Endothelial cell of umbilical vein (primary cell): ENCODE measurements at regions not wholly inside any gene's neighbourhood (a gene's known extent, or its start where the extent isn't known, plus 50 kb on each side); places are given as distances from the start of the nearest gene placed in this dataset.

Source experiments
- BruUV-seq: library from RNA; stranded (reverse); fragments of 400-500 nt; replicated peaks from 2 replicates; lab custom pipeline; 2021; lab: Mats Ljungman, UMichigan
- CTCF ChIA-PET: fragments of 300-600, 350-600 bp; sonication (Branson Sonifier 250); formaldehyde crosslinking; loops from one replicate; lab custom pipeline; 2021; ENCODE audit warnings: antibody characterized with exemption, inconsistent platforms; lab: Charles Lee
- POLR2A ChIA-PET: fragments of 300-600, 350-600 bp; sonication (Branson Sonifier 250); formaldehyde crosslinking; loops from one replicate; lab custom pipeline; 2021; ENCODE audit warnings: antibody characterized with exemption, inconsistent platforms; lab: Charles Lee
- DNase-seq: peaks from one replicate; pipeline ENCODE4 v3.0.0-alpha.2; 2011; ENCODE audit warnings: low read depth, low spot score
- FAIRE-seq: peaks from 2 replicates; lab custom pipeline; 2011; peaks lifted over from hg19 to GRCh38; lab: Jason Lieb, UNC
- H2AFZ ChIP-seq: 2 replicates; pipeline ENCODE4 v1.6.0; 2012; ENCODE audit warnings: low read depth, low read length, control low read depth, inconsistent platforms
- H3K27ac ChIP-seq: 2 replicates; pipeline ENCODE4 v1.5.1; 2011; ENCODE audit warnings: low read depth, mild to moderate bottlenecking, control low read depth, low read length, moderate library complexity; ENCODE audit not compliant: insufficient read depth
- H3K27me3 ChIP-seq, 2 experiments: 2 replicates each; pipeline versions ENCODE4 v1.6.0 to v1.6.1; 2011; ENCODE audit warnings: low read length in 2 of 2, mixed read lengths in 1 of 2; ENCODE audit not compliant: control insufficient read depth in 2 of 2, insufficient read depth in 2 of 2
- H3K36me3 ChIP-seq, 2 experiments: 2 replicates in 1 of 2; 3 replicates in 1 of 2; pipeline ENCODE4 v1.5.1; 2011; ENCODE audit warnings: low read length in 2 of 2, mild to moderate bottlenecking in 1 of 2, moderate library complexity in 1 of 2; ENCODE audit not compliant: control insufficient read depth in 2 of 2, insufficient read depth in 2 of 2; ENCODE audit errors: extremely low read depth in 1 of 2
- H3K4me1 ChIP-seq: 3 replicates; pipeline ENCODE4 v1.5.1; 2011; ENCODE audit warnings: mild to moderate bottlenecking, low read length; ENCODE audit not compliant: control insufficient read depth, insufficient read depth; ENCODE audit errors: extremely low read depth
- H3K4me2 ChIP-seq: 2 replicates; pipeline ENCODE4 v1.6.1; 2011; ENCODE audit warnings: low read length, control low read depth, mixed read lengths; ENCODE audit not compliant: insufficient read depth
- H3K4me3 ChIP-seq, 3 experiments: fragments of 200-600 bp in 1 of 3; sonication (generic), shearing (Covaris generic) in 1 of 3; replicated peaks in 1 of 3; 2 replicates each; pipeline ENCODE4 v1.5.1; 2011 to 2016; ENCODE audit warnings: control low read depth in 3 of 3, low read length in 3 of 3, mild to moderate bottlenecking in 2 of 3, inconsistent platforms in 1 of 3, low read depth in 1 of 3, moderate library complexity in 1 of 3; ENCODE audit not compliant: insufficient read depth in 1 of 3
- H3K79me2 ChIP-seq: 2 replicates; pipeline ENCODE4 v1.6.0; 2012; ENCODE audit warnings: low read length, inconsistent platforms; ENCODE audit not compliant: control insufficient read depth, insufficient read depth
- H3K9ac ChIP-seq: replicated peaks from 2 replicates; pipeline ENCODE3; 2011; ENCODE audit warnings: low read length, control low read depth; ENCODE audit not compliant: insufficient read depth; ENCODE audit errors: extremely low read depth
- H3K9me1 ChIP-seq: replicated peaks from 3 replicates; pipeline ENCODE4 v1.6.0; 2011; ENCODE audit warnings: mild to moderate bottlenecking, low read length; ENCODE audit not compliant: control insufficient read depth, insufficient read depth; ENCODE audit errors: extremely low read depth
- H3K9me3 ChIP-seq: replicated peaks from 2 replicates; pipeline ENCODE4 v1.5.1; 2012; ENCODE audit warnings: low read length, inconsistent platforms; ENCODE audit not compliant: control insufficient read depth, insufficient read depth
- H4K20me1 ChIP-seq: replicated peaks from 2 replicates; pipeline ENCODE3; 2011; ENCODE audit warnings: mild to moderate bottlenecking, low read length; ENCODE audit not compliant: control insufficient read depth, insufficient read depth; ENCODE audit errors: extremely low read depth
- CTCF ChIP-seq, 2 donors: IDR thresholded peaks; 1 replicate in 1 of 2; 2 replicates in 1 of 2; pipeline ENCODE4 v1.5.1; 2011; ENCODE audit warnings: low read length in 2 of 2, mild to moderate bottlenecking in 2 of 2, moderate library complexity in 2 of 2, control low read depth in 1 of 2, inconsistent platforms in 1 of 2, low read depth in 1 of 2; ENCODE audit not compliant: insufficient read depth in 1 of 2; ENCODE audit errors: extremely low read depth in 1 of 2
- EZH2 ChIP-seq: IDR thresholded peaks from 2 replicates; pipeline ENCODE4 v1.6.1; 2012; ENCODE audit warnings: borderline replicate concordance, low read depth, mild to moderate bottlenecking, moderate library complexity, low read length, inconsistent platforms; ENCODE audit not compliant: severe bottlenecking
- FOS ChIP-seq: IDR thresholded peaks from 2 replicates; pipeline ENCODE4 v1.6.1; 2011; ENCODE audit warnings: mild to moderate bottlenecking, low read length, moderate library complexity, borderline replicate concordance; ENCODE audit not compliant: insufficient read depth
- GATA2 ChIP-seq: IDR thresholded peaks from 2 replicates; pipeline ENCODE4 v1.7.0; 2011; ENCODE audit warnings: low read depth, mild to moderate bottlenecking, moderate library complexity, mixed read lengths, low read length; ENCODE audit not compliant: insufficient read length, insufficient read depth
- JUN ChIP-seq: IDR thresholded peaks from 2 replicates; pipeline ENCODE4 v1.6.1; 2011; ENCODE audit warnings: borderline replicate concordance, low read depth; ENCODE audit not compliant: insufficient read length, insufficient read depth
- MAX ChIP-seq: IDR thresholded peaks from 2 replicates; pipeline ENCODE4 v1.6.1; 2011; ENCODE audit not compliant: insufficient read depth, insufficient read length
- MYC ChIP-seq: IDR thresholded peaks from one replicate; pipeline ENCODE4 v1.6.1; 2011; ENCODE audit warnings: mild to moderate bottlenecking, low read depth, low read length
- POLR2A ChIP-seq: IDR thresholded peaks from 2 replicates; pipeline ENCODE4 v1.6.1; 2012; ENCODE audit warnings: low read depth, mild to moderate bottlenecking, control low read depth, low read length
- POLR2AphosphoS5 ChIP-seq: IDR thresholded peaks from 2 replicates; pipeline ENCODE4 v1.6.1; 2012; ENCODE audit warnings: low read depth, mild to moderate bottlenecking, control low read depth, low read length, moderate library complexity; ENCODE audit not compliant: insufficient read depth
- dilution Hi-C: fragments of 300-500 bp; cut with MboI; formaldehyde crosslinking; loops from one replicate; pipeline ENCODE4 v1.15.0; 2019; ENCODE audit warnings: low sequenced_read_pairs; ENCODE audit not compliant: extremely low pct_ligation_motif_present
- intact Hi-C: fragments of 100-400 bp; cut with micrococcal nuclease; formaldehyde crosslinking; loops from one replicate; pipeline ENCODE4 v1.10.0; 2022

GRCh38 chr4:31148990-31149389 lies 428.8 kb downstream of the PCDH7 start:
- ChIA-PET CTCF (interaction anchor here (1.0 kb wide), 1 partner anchor 103 kb away, joined by 3 read pairs; no protein-coding TSS in a partner anchor), POLR2A (no interaction called here)
- no peak for FAIRE-seq

More at GRCh38 chr4:31148990-31149389, 428.8 kb downstream of the PCDH7 start:
- dilution Hi-C loops (no loop called here), intact Hi-C loops (no loop called here)
- H3K9ac ChIP-seq: no peak overlapping the region
- no peaks in the 10 kb centered on the region for H3K9me3 ChIP-seq
- no peaks in the 10 kb centered on the region for H3K79me2 ChIP-seq
- no peaks in the 10 kb centered on the region for H3K36me3 ChIP-seq
- no peak for TF ChIP-seq POLR2A
- TF ChIP-seq GATA2: no peak
- TF ChIP-seq FOS: no peak
- TF ChIP-seq POLR2AphosphoS5: no peak
- no peak for TF ChIP-seq JUN
- TF ChIP-seq MYC: no peak
- no peak for TF ChIP-seq CTCF (IDR thresholded peaks at IDR 0.05; ENCODE audit: extremely low read depth in 1 of 2, insufficient read depth in 1 of 2, low read depth in 1 of 2, low read length in 2 of 2)
- TF ChIP-seq MAX: no peak
- no peak for TF ChIP-seq EZH2
- no peaks in the 10 kb centered on the region for H3K4me1 ChIP-seq
- no peak for DNase-seq
- no peaks in the 10 kb centered on the region for H4K20me1 ChIP-seq
- no peaks in the 10 kb centered on the region for H3K9me1 ChIP-seq
- H3K27me3 ChIP-seq: no peaks in the 10 kb centered on the region
- H3K4me3 ChIP-seq: no peak overlapping the region
- no peak overlapping the region for H3K27ac ChIP-seq
- H2AFZ ChIP-seq: no peak overlapping the region
- no peak overlapping the region for H3K4me2 ChIP-seq
- no TSS peak for BruUV-seq
